Uterus (tissue), 2 donors: ENCODE measurements at regions not wholly inside any gene's neighbourhood (a gene's known extent, or its start where the extent isn't known, plus 50 kb on each side); places are given as distances from the start of the nearest gene placed in this dataset.

ENCODE experiments used
- CTCF ChIP-seq, 4 experiments: fragments of 200-600 bp in 2 of 4; fragments of 450-650 bp in 2 of 4; sonication (generic) in 2 of 4; IDR thresholded peaks; one replicate each; pipeline ENCODE4 v1.5.1; 2016 to 2019; ENCODE audit warnings: antibody characterized with exemption in 4 of 4, mild to moderate bottlenecking in 2 of 4, moderate library complexity in 1 of 4
- POLR2A ChIP-seq, 2 donors: fragments of 450-650 bp; IDR thresholded peaks; one replicate each; pipeline ENCODE4 v1.6.1; 2016; ENCODE audit warnings: antibody characterized with exemption in 2 of 2, mild to moderate bottlenecking in 1 of 2, moderate library complexity in 1 of 2

- TF ChIP-seq CTCF (IDR thresholded peaks at IDR 0.05) (no peak), POLR2A (IDR thresholded peaks at IDR 0.05) (no peak)
Observed at GRCh38 chr5:117614408-117614807, 1039.8 kb upstream of the SEMA6A start.
